Body of pancreas (tissue), 4 donors: ENCODE measurements at regions not wholly inside any gene's neighbourhood (a gene's known extent, or its start where the extent isn't known, plus 50 kb on each side); places are given as distances from the start of the nearest gene placed in this dataset.

Experiments
- CTCF ChIP-seq, 7 experiments: fragments of 450-650 bp in 4 of 7; fragments of 200-600 bp in 3 of 7; sonication (generic) in 3 of 7; IDR thresholded peaks; one replicate each; pipeline ENCODE4 v1.5.1; 2016 to 2019; ENCODE audit warnings: antibody characterized with exemption in 7 of 7
- POLR2A ChIP-seq, 3 donors: fragments of 450-650 bp; IDR thresholded peaks; one replicate each; pipeline ENCODE4 v1.6.1; 2016; ENCODE audit warnings: antibody characterized with exemption in 3 of 3, mild to moderate bottlenecking in 2 of 3

GRCh38 chr4:4921077-4921476 lies 61.6 kb downstream of the MSX1 start:
- TF ChIP-seq CTCF (IDR thresholded peaks at IDR 0.05) (no peak), POLR2A (IDR thresholded peaks at IDR 0.05) (no peak)
